BE2C (cell line): ENCODE measurements at regions not wholly inside any gene's neighbourhood (a gene's known extent, or its start where the extent isn't known, plus 50 kb on each side); places are given as distances from the start of the nearest gene placed in this dataset.

Experiments
- DNase-seq: peaks from one replicate; pipeline ENCODE4 v3.0.0-alpha.2; 2020
- H3K27me3 ChIP-seq: fragments of 250-450 bp; sonication (Bioruptor Pico); 2 replicates; pipeline ENCODE4 v1.5.1; 2020; ENCODE audit warnings: mild to moderate bottlenecking
- H3K36me3 ChIP-seq: fragments of 250-450 bp; sonication (Bioruptor Pico); 2 replicates; pipeline ENCODE4 v1.5.1; 2020; ENCODE audit warnings: mild to moderate bottlenecking
- H3K4me1 ChIP-seq: fragments of 250-450 bp; sonication (Bioruptor Pico); 2 replicates; pipeline ENCODE4 v1.5.1; 2020
- H3K4me3 ChIP-seq: 2 replicates; pipeline ENCODE4 v1.5.1; 2011; ENCODE audit warnings: low read depth, low read length
- H3K9me3 ChIP-seq: fragments of 250-450 bp; sonication (Bioruptor Pico); 2 replicates; pipeline ENCODE4 v1.5.1; 2020
- CTCF ChIP-seq: IDR thresholded peaks from 2 replicates; pipeline ENCODE4 v1.5.1; 2012; ENCODE audit warnings: mild to moderate bottlenecking, low read depth, low read length

GRCh38 chr7:130843703-130844102 lies 109.7 kb upstream of the KLF14 start:
- H3K4me3 ChIP-seq, result no peak overlapping the region
- no peaks in the 10 kb centered on the region for H3K36me3 ChIP-seq
- H3K9me3 ChIP-seq, result no peaks in the 10 kb centered on the region
- H3K4me1 ChIP-seq, result no peaks in the 10 kb centered on the region
- DNase-seq, result no peak
- no peak for TF ChIP-seq CTCF
- H3K27me3 ChIP-seq, result no peaks in the 10 kb centered on the region

- no peaks in the 10 kb centered on the region for H3K36me3 ChIP-seq
- no peaks in the 10 kb centered on the region for H3K27me3 ChIP-seq
- no peaks in the 10 kb centered on the region for H3K4me1 ChIP-seq
- no peak for TF ChIP-seq CTCF
- no peak overlapping the region for H3K4me3 ChIP-seq
- H3K9me3 ChIP-seq, result no peaks in the 10 kb centered on the region
- DNase-seq, result no peak
These were observed 111.0 kb upstream of the KLF14 start for GRCh38 chr7:130844811-130845580.

- Histone ChIP-seq H3K9me3 (no peaks in the 10 kb centered on the region), H3K4me3 (no peak overlapping the region), H3K27me3 (no peaks in the 10 kb centered on the region), H3K36me3 (no peaks in the 10 kb centered on the region), H3K4me1 (no peaks in the 10 kb centered on the region)
- no peak for DNase-seq
- TF ChIP-seq CTCF, result no peak
These were observed 111.6 kb upstream of the KLF14 start for GRCh38 chr7:130845581-130846085.

- DNase-seq, result no peak
- Histone ChIP-seq H3K9me3 (no peaks in the 10 kb centered on the region), H3K36me3 (no peaks in the 10 kb centered on the region), H3K4me3 (no peak overlapping the region), H3K4me1 (no peaks in the 10 kb centered on the region), H3K27me3 (no peaks in the 10 kb centered on the region)
- TF ChIP-seq CTCF, result no peak
These were observed 115.6 kb upstream of the KLF14 start for GRCh38 chr7:130849604-130850003.

- Histone ChIP-seq H3K27me3 (no peaks in the 10 kb centered on the region), H3K9me3 (no peaks in the 10 kb centered on the region), H3K4me3 (no peak overlapping the region), H3K36me3 (no peaks in the 10 kb centered on the region), H3K4me1 (no peaks in the 10 kb centered on the region)
- no peak for TF ChIP-seq CTCF
- DNase-seq, result no peak
These were observed 116.9 kb upstream of the KLF14 start for GRCh38 chr7:130850956-130851355.

- Histone ChIP-seq H3K36me3 (no peaks in the 10 kb centered on the region), H3K27me3 (no peaks in the 10 kb centered on the region), H3K9me3 (0 out of 2 replicates have a peak, but pooled peaks cover 5% of the 10 kb centered on the region), H3K4me1 (no peaks in the 10 kb centered on the region), H3K4me3 (no peak overlapping the region)
- TF ChIP-seq CTCF, result no peak
- no peak for DNase-seq
These were observed 118.9 kb upstream of the KLF14 start for GRCh38 chr7:130852867-130853266.
